HL-60 (cell line): ENCODE measurements at regions not wholly inside any gene's neighbourhood (a gene's known extent, or its start where the extent isn't known, plus 50 kb on each side); places are given as distances from the start of the nearest gene placed in this dataset.

Experiments used
- DNase-seq, 2 experiments: peaks; one replicate each; pipeline ENCODE4 v3.0.0-alpha.2; 2010 to 2020; ENCODE audit warnings: low read depth in 1 of 2, low spot score in 1 of 2
- H3K27ac ChIP-seq: fragments of 250-450 bp; sonication (Bioruptor Pico); replicated peaks from 2 replicates; pipeline ENCODE4 v1.5.1; 2020; ENCODE audit warnings: mild to moderate bottlenecking, moderate library complexity
- H3K27me3 ChIP-seq: fragments of 250-450 bp; sonication (Bioruptor Pico); 2 replicates; pipeline ENCODE4 v1.5.1; 2021; ENCODE audit warnings: mild to moderate bottlenecking, moderate library complexity; ENCODE audit not compliant: insufficient read depth, poor library complexity, severe bottlenecking
- H3K4me3 ChIP-seq: replicated peaks from 2 replicates; pipeline ENCODE4 v1.5.1; 2011; ENCODE audit warnings: mild to moderate bottlenecking, control low read depth, low read length; ENCODE audit not compliant: insufficient read depth
- GABPA ChIP-seq: IDR thresholded peaks from 2 replicates; pipeline ENCODE4 v1.6.1; 2012; ENCODE audit warnings: low read depth
- POLR2AphosphoS5 ChIP-seq: IDR thresholded peaks from 2 replicates; pipeline ENCODE4 v1.6.1; 2012; ENCODE audit warnings: low read depth
- REST ChIP-seq: IDR thresholded peaks from 2 replicates; pipeline ENCODE4 v1.6.1; 2012; ENCODE audit warnings: low read depth; ENCODE audit not compliant: insufficient replicate concordance
- SPI1 ChIP-seq: IDR thresholded peaks from 2 replicates; pipeline ENCODE4 v1.6.1; 2012; ENCODE audit warnings: low read depth, mild to moderate bottlenecking, borderline replicate concordance
- TF ChIP-seq, protein P1 (sequence below): IDR thresholded peaks from one replicate; pipeline ENCODE4 v1.5.1; 2011; ENCODE audit warnings: low read length, control low read depth, inconsistent platforms; ENCODE audit not compliant: insufficient read depth

GRCh38 chr10:1920941-1921340 is 183.6 kb upstream of the ADARB2 start:
- DNase-seq: no peak
- Histone ChIP-seq H3K27me3 (no peaks in the 10 kb centered on the region), H3K4me3 (no peak overlapping the region), H3K27ac (no peak overlapping the region)
- TF ChIP-seq SPI1 (no peak), REST (no peak), GABPA (no peak), POLR2AphosphoS5 (no peak)
- TF ChIP-seq, protein P1, sequence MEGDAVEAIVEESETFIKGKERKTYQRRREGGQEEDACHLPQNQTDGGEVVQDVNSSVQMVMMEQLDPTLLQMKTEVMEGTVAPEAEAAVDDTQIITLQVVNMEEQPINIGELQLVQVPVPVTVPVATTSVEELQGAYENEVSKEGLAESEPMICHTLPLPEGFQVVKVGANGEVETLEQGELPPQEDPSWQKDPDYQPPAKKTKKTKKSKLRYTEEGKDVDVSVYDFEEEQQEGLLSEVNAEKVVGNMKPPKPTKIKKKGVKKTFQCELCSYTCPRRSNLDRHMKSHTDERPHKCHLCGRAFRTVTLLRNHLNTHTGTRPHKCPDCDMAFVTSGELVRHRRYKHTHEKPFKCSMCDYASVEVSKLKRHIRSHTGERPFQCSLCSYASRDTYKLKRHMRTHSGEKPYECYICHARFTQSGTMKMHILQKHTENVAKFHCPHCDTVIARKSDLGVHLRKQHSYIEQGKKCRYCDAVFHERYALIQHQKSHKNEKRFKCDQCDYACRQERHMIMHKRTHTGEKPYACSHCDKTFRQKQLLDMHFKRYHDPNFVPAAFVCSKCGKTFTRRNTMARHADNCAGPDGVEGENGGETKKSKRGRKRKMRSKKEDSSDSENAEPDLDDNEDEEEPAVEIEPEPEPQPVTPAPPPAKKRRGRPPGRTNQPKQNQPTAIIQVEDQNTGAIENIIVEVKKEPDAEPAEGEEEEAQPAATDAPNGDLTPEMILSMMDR: no peak

DNA sequence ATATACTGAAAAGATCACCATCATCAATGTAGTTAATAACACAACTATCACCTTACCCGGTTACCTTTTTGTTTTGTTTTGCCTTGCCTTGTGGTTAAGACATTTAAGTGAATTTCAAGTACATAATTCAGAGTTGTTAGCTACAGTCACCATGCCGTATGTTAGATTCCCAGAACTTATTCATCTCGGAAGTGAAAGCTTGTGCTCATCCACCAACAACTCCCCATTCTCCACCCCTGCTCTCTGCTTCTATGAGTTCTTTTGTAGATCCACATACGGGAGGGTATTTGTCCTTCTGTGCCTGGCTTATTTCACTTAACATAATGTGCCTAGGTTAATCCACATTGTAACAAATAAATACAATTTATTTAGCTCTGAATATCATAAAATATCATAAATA is 182.8 kb upstream of the ADARB2 start:
- H3K4me3 ChIP-seq: no peak overlapping the region
- no peak overlapping the region for H3K27ac ChIP-seq
- H3K27me3 ChIP-seq: no peaks in the 10 kb centered on the region
- TF ChIP-seq, protein P1: no peak
- no peak for TF ChIP-seq REST
- TF ChIP-seq SPI1: no peak
- TF ChIP-seq POLR2AphosphoS5: no peak
- TF ChIP-seq GABPA: no peak
- no peak for DNase-seq

DNA sequence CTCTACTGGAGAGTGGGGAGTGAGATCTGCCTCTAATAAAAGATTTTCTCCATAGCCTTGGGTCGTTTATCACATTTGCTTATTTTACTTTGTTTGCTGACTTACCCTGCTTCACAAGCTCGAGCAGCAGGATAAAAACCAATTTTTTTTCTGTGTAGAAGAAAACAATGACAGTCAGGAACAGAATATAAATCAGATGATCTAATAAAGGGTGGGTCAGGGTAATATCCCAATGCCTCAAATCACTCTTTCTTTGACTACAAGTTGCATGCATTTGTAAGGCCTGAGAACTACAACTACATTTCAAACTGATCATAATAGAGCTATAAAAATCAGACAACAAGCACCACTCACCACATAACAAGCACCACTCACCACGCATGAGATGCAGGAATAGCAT is 174.4 kb upstream of the ADARB2 start:
- no peak for TF ChIP-seq REST
- TF ChIP-seq, protein P1: no peak
- no peak for TF ChIP-seq SPI1
- no peak for TF ChIP-seq GABPA
- no peak for TF ChIP-seq POLR2AphosphoS5
- Histone ChIP-seq H3K27ac (no peak overlapping the region), H3K4me3 (no peak overlapping the region), H3K27me3 (no peaks in the 10 kb centered on the region)
- DNase-seq: no peak
